ENCODE measurements at regions not wholly inside any gene's neighbourhood (a gene's known extent, or its start where the extent isn't known, plus 50 kb on each side); places are given as distances from the start of the nearest gene placed in this dataset.

DNA sequence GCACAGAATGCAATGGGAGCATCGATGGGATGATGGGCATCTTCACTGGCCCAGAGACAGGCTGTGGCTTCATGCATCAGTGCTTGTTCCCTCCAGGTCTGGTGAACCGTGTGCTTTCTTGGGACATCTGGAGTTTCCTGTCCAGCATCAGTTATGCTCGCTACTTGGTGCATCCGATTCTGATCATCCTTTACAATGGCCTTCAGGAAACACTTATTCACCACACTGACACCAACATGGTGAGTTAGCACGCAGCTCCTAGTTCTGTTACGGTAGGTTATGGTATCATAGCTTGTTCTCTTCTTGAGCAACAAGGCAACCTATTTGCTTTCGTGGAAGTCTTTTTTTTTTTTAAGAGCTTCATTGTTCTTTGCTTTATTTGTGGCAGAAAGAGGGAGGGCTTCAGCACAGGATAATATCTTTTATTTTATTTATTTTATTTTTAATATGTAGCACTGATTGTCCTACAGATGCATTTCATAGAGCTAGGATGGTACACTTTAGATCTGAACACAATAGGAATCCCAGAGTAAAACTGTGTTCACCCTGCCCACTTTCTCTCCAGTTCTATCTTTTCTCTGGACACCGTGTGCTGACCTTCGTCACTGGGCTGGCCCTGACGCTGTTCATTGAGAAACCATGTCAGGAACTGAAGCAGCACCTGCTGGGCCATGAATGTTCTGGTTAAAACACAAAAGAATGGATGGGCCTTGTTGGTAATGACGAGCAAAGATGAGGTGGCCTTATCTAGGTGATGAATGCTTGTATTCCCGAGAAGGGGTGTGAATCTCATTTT is 71.2 kb upstream of the SEC11C start (continued):
- TF ChIP-seq SAP30 (IDR thresholded peaks at IDR 0.05; ENCODE audit: insufficient read depth, insufficient replicate concordance, low read length) (no peak), SRF (IDR thresholded peaks at IDR 0.05; ENCODE audit: low read depth, low read length) (no peak), SIN3A (conservative IDR thresholded peaks at IDR 0.05 in 1 of 2, IDR thresholded peaks at IDR 0.05 in 1 of 2; ENCODE audit: low read depth in 1 of 2, low read length in 2 of 2) (no peak), KDM5A (IDR thresholded peaks at IDR 0.05; ENCODE audit: low read length) (no peak), KDM1A (IDR thresholded peaks at IDR 0.05; ENCODE audit: borderline replicate concordance, low read length) (no peak), BACH1 (IDR thresholded peaks at IDR 0.05; ENCODE audit: low read length) (no peak)
- TF ChIP-seq, protein P1, sequence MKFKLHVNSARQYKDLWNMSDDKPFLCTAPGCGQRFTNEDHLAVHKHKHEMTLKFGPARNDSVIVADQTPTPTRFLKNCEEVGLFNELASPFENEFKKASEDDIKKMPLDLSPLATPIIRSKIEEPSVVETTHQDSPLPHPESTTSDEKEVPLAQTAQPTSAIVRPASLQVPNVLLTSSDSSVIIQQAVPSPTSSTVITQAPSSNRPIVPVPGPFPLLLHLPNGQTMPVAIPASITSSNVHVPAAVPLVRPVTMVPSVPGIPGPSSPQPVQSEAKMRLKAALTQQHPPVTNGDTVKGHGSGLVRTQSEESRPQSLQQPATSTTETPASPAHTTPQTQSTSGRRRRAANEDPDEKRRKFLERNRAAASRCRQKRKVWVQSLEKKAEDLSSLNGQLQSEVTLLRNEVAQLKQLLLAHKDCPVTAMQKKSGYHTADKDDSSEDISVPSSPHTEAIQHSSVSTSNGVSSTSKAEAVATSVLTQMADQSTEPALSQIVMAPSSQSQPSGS (IDR thresholded peaks at IDR 0.05; ENCODE audit: low read length), result no peak
